ENCODE measurements at regions not wholly inside any gene's neighbourhood (a gene's known extent, or its start where the extent isn't known, plus 50 kb on each side); places are given as distances from the start of the nearest gene placed in this dataset.

DNA sequence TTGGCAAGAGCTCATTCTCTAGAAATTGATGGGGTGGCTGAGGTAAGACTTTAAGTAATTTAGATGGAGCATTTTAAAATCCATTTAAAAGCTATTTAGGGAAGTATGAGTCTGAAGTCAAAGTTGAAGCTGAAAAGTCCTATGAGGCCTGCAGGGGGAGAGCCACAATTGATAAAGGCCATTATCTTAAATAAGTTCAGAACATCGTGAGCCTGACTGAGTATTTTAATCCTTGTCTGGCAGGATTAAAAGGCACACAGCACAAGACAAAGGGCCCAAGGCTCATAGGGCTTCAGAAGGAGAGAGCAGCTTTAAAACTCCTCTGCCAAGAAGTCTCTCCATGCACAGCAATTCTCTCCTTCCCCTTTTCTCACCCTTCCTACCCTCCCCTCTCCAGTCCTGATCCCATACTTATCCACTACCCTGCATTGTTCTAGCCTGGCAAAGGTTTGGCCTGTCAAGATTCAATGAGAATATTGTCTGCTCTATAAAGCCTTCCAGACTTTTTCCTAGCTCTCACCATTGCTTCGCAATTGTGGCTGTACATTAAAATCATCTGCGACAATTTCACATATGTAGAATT lies 1312.9 kb downstream of the FAM181B start:
- no peak overlapping the region for H2AFZ ChIP-seq
- TF ChIP-seq EZH2 (IDR thresholded peaks at IDR 0.05; ENCODE audit: borderline replicate concordance) = no peak
- TF ChIP-seq, protein P1, sequence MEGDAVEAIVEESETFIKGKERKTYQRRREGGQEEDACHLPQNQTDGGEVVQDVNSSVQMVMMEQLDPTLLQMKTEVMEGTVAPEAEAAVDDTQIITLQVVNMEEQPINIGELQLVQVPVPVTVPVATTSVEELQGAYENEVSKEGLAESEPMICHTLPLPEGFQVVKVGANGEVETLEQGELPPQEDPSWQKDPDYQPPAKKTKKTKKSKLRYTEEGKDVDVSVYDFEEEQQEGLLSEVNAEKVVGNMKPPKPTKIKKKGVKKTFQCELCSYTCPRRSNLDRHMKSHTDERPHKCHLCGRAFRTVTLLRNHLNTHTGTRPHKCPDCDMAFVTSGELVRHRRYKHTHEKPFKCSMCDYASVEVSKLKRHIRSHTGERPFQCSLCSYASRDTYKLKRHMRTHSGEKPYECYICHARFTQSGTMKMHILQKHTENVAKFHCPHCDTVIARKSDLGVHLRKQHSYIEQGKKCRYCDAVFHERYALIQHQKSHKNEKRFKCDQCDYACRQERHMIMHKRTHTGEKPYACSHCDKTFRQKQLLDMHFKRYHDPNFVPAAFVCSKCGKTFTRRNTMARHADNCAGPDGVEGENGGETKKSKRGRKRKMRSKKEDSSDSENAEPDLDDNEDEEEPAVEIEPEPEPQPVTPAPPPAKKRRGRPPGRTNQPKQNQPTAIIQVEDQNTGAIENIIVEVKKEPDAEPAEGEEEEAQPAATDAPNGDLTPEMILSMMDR (IDR thresholded peaks at IDR 0.05; ENCODE audit: poor library complexity) = peak; percentile 8
- no peaks in the 10 kb centered on the region for H3K36me3 ChIP-seq (replicated peaks; ENCODE audit: insufficient read depth, low read depth)
- no peak overlapping the region for H3K4me3 ChIP-seq
- H3K9me3 ChIP-seq (ENCODE audit: low read depth) = no peaks in the 10 kb centered on the region
- no peaks in the 10 kb centered on the region for H4K20me1 ChIP-seq (ENCODE audit: insufficient read depth, poor library complexity, severe bottlenecking)
- H3K4me1 ChIP-seq (ENCODE audit: insufficient read depth) = no peaks in the 10 kb centered on the region
- no peaks in the 10 kb centered on the region for H3K27me3 ChIP-seq
- no peaks in the 10 kb centered on the region for H3K79me2 ChIP-seq
- H3K27ac ChIP-seq = no peak overlapping the region
- H3K4me2 ChIP-seq = no peak overlapping the region
- H3K9me2 ChIP-seq (replicated peaks; ENCODE audit: insufficient read depth) = no peaks in the 10 kb centered on the region
- no peak for DNase-seq (ENCODE audit: low spot score)
- WGBS (ENCODE audit: low lambda C conversion rate, missing lambda C conversion rate) = 66% methylated on average over 3 of the region's 3 CpGs

DNA sequence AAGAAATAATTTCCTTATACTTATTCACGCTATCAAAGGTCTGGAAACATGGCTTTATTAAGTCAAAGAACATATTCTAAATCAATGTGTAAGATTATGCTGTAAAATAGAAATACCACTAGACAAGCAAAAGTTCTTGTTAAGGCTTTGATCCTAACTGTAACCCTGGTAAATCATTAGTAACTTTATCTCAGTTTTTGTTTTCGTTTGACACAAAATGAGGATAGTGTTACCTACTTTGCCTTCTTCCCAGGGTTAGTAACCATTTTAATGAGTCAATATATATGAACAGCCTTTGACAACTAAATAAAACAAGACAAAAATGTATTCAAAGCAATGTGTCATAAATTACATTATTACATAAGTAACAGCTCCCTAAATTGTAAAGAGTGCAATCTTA lies 1336.3 kb downstream of the FAM181B start:
- WGBS (ENCODE audit: low lambda C conversion rate, missing lambda C conversion rate) = 42% methylated on average over 2 of the region's 2 CpGs
- no peak for DNase-seq (ENCODE audit: low spot score)

DNA sequence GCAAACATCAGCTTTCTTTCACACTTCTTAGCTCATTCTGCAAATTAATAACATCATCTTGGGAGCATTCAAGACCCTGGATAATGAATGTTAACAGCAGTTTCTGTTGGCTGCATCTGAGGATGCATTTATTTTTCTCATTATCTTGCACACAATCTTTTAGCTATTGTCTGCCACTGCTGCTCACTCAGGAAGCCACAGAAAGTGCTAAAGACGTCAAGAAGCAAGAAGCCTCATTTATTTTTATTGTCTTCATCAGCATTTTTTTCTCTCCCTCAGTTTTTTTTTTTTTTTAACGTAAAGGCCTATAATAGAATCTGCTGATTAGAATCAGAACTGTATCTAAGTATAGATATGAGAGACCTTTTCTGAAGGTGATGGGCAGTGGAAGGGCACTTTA lies 1339.4 kb downstream of the FAM181B start:
- Histone ChIP-seq H3K4me2 (no peak overlapping the region), H3K9me3 (ENCODE audit: low read depth) (no peaks in the 10 kb centered on the region), H3K4me1 (ENCODE audit: insufficient read depth) (no peaks in the 10 kb centered on the region), H3K9me2 (replicated peaks; ENCODE audit: insufficient read depth) (no peaks in the 10 kb centered on the region), H3K36me3 (replicated peaks; ENCODE audit: insufficient read depth, low read depth) (no peaks in the 10 kb centered on the region), H3K27me3 (no peaks in the 10 kb centered on the region), H3K4me3 (no peak overlapping the region), H2AFZ (no peak overlapping the region), H4K20me1 (ENCODE audit: insufficient read depth, poor library complexity, severe bottlenecking) (no peaks in the 10 kb centered on the region), H3K27ac (no peak overlapping the region), H3K79me2 (no peaks in the 10 kb centered on the region)
- no peak for DNase-seq (ENCODE audit: low spot score)
- WGBS (ENCODE audit: low lambda C conversion rate, missing lambda C conversion rate) = 47% methylated on average over 2 of the region's 2 CpGs
- TF ChIP-seq EZH2 (IDR thresholded peaks at IDR 0.05; ENCODE audit: borderline replicate concordance) = no peak
- TF ChIP-seq, protein P1 (IDR thresholded peaks at IDR 0.05; ENCODE audit: poor library complexity) = no peak
- no peak for TF ChIP-seq EZH2phosphoT487 (IDR thresholded peaks at IDR 0.05; ENCODE audit: low read depth, severe bottlenecking, unreplicated experiment)

More for the DNA sequence above, 1336.3 kb downstream of the FAM181B start:
- Histone ChIP-seq H3K27ac (no peak overlapping the region), H2AFZ (no peak overlapping the region), H3K4me2 (no peak overlapping the region), H3K9me2 (replicated peaks; ENCODE audit: insufficient read depth) (no peaks in the 10 kb centered on the region), H3K79me2 (no peaks in the 10 kb centered on the region), H3K27me3 (no peaks in the 10 kb centered on the region), H3K4me1 (ENCODE audit: insufficient read depth) (no peaks in the 10 kb centered on the region), H3K9me3 (ENCODE audit: low read depth) (no peaks in the 10 kb centered on the region), H3K4me3 (no peak overlapping the region), H3K36me3 (replicated peaks; ENCODE audit: insufficient read depth, low read depth) (no peaks in the 10 kb centered on the region), H4K20me1 (ENCODE audit: insufficient read depth, poor library complexity, severe bottlenecking) (no peaks in the 10 kb centered on the region)
- TF ChIP-seq EZH2 (IDR thresholded peaks at IDR 0.05; ENCODE audit: borderline replicate concordance) (no peak), EZH2phosphoT487 (IDR thresholded peaks at IDR 0.05; ENCODE audit: low read depth, severe bottlenecking, unreplicated experiment) (no peak)
- TF ChIP-seq, protein P1 (IDR thresholded peaks at IDR 0.05; ENCODE audit: poor library complexity) = no peak

DNA sequence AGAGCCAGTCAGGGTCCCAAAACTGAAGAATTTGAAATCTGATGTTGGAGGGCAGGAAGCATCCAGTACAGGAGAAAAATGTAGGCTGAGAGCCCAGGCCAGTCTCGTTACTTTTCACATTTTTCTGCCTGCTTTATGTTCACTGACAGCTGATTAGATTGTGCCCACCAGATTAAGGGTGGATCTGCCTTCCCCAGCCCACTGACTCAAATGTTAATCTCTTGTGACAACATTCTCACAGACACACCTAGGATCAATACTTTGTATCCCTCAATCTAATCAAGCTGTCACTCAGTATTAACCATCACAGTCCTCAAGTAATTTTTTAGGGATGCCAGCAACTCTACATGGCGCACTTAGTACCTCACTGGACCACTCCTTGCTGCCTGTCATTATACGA lies 1345.3 kb downstream of the FAM181B start:
- Histone ChIP-seq H3K36me3 (replicated peaks; ENCODE audit: insufficient read depth, low read depth) (no peaks in the 10 kb centered on the region), H3K4me2 (no peak overlapping the region), H3K9me2 (replicated peaks; ENCODE audit: insufficient read depth) (no peaks in the 10 kb centered on the region), H3K4me1 (ENCODE audit: insufficient read depth) (no peaks in the 10 kb centered on the region), H4K20me1 (ENCODE audit: insufficient read depth, poor library complexity, severe bottlenecking) (no peaks in the 10 kb centered on the region), H3K27me3 (no peaks in the 10 kb centered on the region), H3K9me3 (ENCODE audit: low read depth) (no peaks in the 10 kb centered on the region), H3K79me2 (no peaks in the 10 kb centered on the region), H3K27ac (no peak overlapping the region), H2AFZ (no peak overlapping the region), H3K4me3 (no peak overlapping the region)
- no peak for DNase-seq (ENCODE audit: low spot score)
- TF ChIP-seq, protein P1 (IDR thresholded peaks at IDR 0.05; ENCODE audit: poor library complexity) = no peak
- TF ChIP-seq EZH2 (IDR thresholded peaks at IDR 0.05; ENCODE audit: borderline replicate concordance) (no peak), EZH2phosphoT487 (IDR thresholded peaks at IDR 0.05; ENCODE audit: low read depth, severe bottlenecking, unreplicated experiment) (no peak)
- 64% methylated on average over 3 of the region's 3 CpGs for WGBS (ENCODE audit: low lambda C conversion rate, missing lambda C conversion rate)
